CD14-positive monocyte (primary cell): ENCODE measurements at regions not wholly inside any gene's neighbourhood (a gene's known extent, or its start where the extent isn't known, plus 50 kb on each side); places are given as distances from the start of the nearest gene placed in this dataset.

ENCODE experiments used
- DNase-seq, 3 donors: peaks; one replicate each; pipeline ENCODE4 v3.0.0-alpha.2; 2011 to 2022
- H2AFZ ChIP-seq: 2 replicates; pipeline ENCODE4 v1.6.0; 2012; ENCODE audit warnings: mild to moderate bottlenecking, low read depth, low read length, inconsistent platforms; ENCODE audit not compliant: insufficient read depth, poor library complexity, severe bottlenecking
- H3K27ac ChIP-seq, 2 donors: 1 replicate in 1 of 2; 2 replicates in 1 of 2; pipeline ENCODE4 v1.5.1; 2012 to 2013; ENCODE audit warnings: low read length in 2 of 2, control low read depth in 1 of 2, inconsistent platforms in 1 of 2, low read depth in 1 of 2, mild to moderate bottlenecking in 1 of 2
- H3K27me3 ChIP-seq, 2 donors: one replicate each; pipeline versions ENCODE4 v1.6.0 to v1.6.1; 2011 to 2013; ENCODE audit warnings: low read length in 2 of 2; ENCODE audit not compliant: control insufficient read depth in 2 of 2, insufficient read depth in 2 of 2
- H3K36me3 ChIP-seq, 2 donors: replicated peaks in 1 of 2; 1 replicate in 1 of 2; 2 replicates in 1 of 2; pipeline versions ENCODE4 v1.5.1 to v1.6.1; 2012 to 2013; ENCODE audit warnings: low read length in 2 of 2, control low read depth in 1 of 2, inconsistent platforms in 1 of 2, mild to moderate bottlenecking in 1 of 2; ENCODE audit not compliant: insufficient read depth in 2 of 2, control insufficient read depth in 1 of 2
- H3K4me1 ChIP-seq, 2 donors: 1 replicate in 1 of 2; 2 replicates in 1 of 2; pipeline versions ENCODE4 v1.5.1 to v1.6.1; 2012 to 2013; ENCODE audit warnings: low read length in 2 of 2, control low read depth in 1 of 2, inconsistent platforms in 1 of 2, mild to moderate bottlenecking in 1 of 2, moderate library complexity in 1 of 2; ENCODE audit not compliant: insufficient read depth in 2 of 2, control insufficient read depth in 1 of 2
- H3K4me2 ChIP-seq: replicated peaks from 2 replicates; pipeline ENCODE3; 2012; ENCODE audit warnings: low read length, moderate library complexity, mild to moderate bottlenecking; ENCODE audit not compliant: poor library complexity, severe bottlenecking; ENCODE audit errors: extremely low read depth
- H3K4me3 ChIP-seq, 3 experiments: fragments of 200-600 bp in 1 of 3; sonication (generic) in 1 of 3; replicated peaks in 1 of 3; 1 replicate in 2 of 3; 2 replicates in 1 of 3; pipeline ENCODE4 v1.5.1; 2011 to 2013; ENCODE audit warnings: low read length in 3 of 3, mild to moderate bottlenecking in 3 of 3, control low read depth in 2 of 3, low read depth in 2 of 3, inconsistent platforms in 1 of 3, moderate library complexity in 1 of 3
- H3K79me2 ChIP-seq: 2 replicates; pipeline ENCODE4 v1.6.0; 2012; ENCODE audit warnings: mild to moderate bottlenecking, control low read depth, inconsistent platforms, low read length, moderate library complexity; ENCODE audit not compliant: insufficient read depth
- H3K9ac ChIP-seq: 2 replicates; pipeline ENCODE4 v1.6.0; 2017; ENCODE audit warnings: low read length, mild to moderate bottlenecking; ENCODE audit not compliant: insufficient read depth, poor library complexity, severe bottlenecking
- H3K9me3 ChIP-seq, 2 donors: replicated peaks in 1 of 2; 1 replicate in 1 of 2; 2 replicates in 1 of 2; pipeline versions ENCODE4 v1.5.1 to v1.6.1; 2012 to 2013; ENCODE audit warnings: low read length in 2 of 2, control low read depth in 1 of 2; ENCODE audit not compliant: control insufficient read depth in 1 of 2, insufficient read depth in 1 of 2
- H4K20me1 ChIP-seq: 2 replicates; pipeline ENCODE4 v1.6.0; 2012; ENCODE audit warnings: mild to moderate bottlenecking, low read length, control low read depth, moderate library complexity; ENCODE audit not compliant: insufficient read depth
- H3K27ac Mint-ChIP-seq, 7 donors: one replicate each; pipeline ENCODE4 v1.8.0; 2020; ENCODE audit warnings: mild to moderate bottlenecking in 7 of 7, mixed read lengths in 7 of 7, moderate library complexity in 6 of 7, inconsistent platforms in 2 of 7
- H3K27me3 Mint-ChIP-seq, 3 donors: one replicate each; pipeline ENCODE4 v1.8.0; 2021 to 2022; ENCODE audit warnings: low read depth in 3 of 3, mild to moderate bottlenecking in 3 of 3, mixed read lengths in 3 of 3, moderate library complexity in 3 of 3, inconsistent platforms in 1 of 3
- H3K36me3 Mint-ChIP-seq, 2 donors: one replicate each; pipeline ENCODE4 v1.8.0; 2020; ENCODE audit warnings: mixed read lengths in 2 of 2, inconsistent platforms in 1 of 2, mild to moderate bottlenecking in 1 of 2
- H3K4me1 Mint-ChIP-seq: one replicate; pipeline ENCODE4 v1.8.0; 2020; ENCODE audit warnings: mild to moderate bottlenecking, mixed read lengths
- H3K4me3 Mint-ChIP-seq, 2 donors: one replicate each; pipeline ENCODE4 v1.8.0; 2020; ENCODE audit warnings: mild to moderate bottlenecking in 2 of 2, mixed read lengths in 2 of 2, moderate library complexity in 1 of 2
- H3K9me3 Mint-ChIP-seq, 7 donors: one replicate each; pipeline ENCODE4 v1.8.0; 2020 to 2022; ENCODE audit warnings: mixed read lengths in 7 of 7, mild to moderate bottlenecking in 6 of 7, moderate library complexity in 6 of 7, inconsistent platforms in 2 of 7
- WGBS: methylation state at CpG from one replicate; pipeline ENCODE4 v1.1.5; 2013; ENCODE audit warnings: missing lambda C conversion rate; ENCODE audit not compliant: insufficient coverage; 5-methylcytosine and 5-hydroxymethylcytosine counted together
- intact Hi-C, 2 donors: fragments of 100-400 bp; cut with micrococcal nuclease; formaldehyde crosslinking; loops; one replicate each; pipeline versions ENCODE4 v1.15.0 to v1.15.1; 2023
- TF ChIP-seq, protein P1 (sequence below): fragments of 200-600 bp; IDR thresholded peaks from one replicate; pipeline ENCODE4 v1.8.0; 2022; ENCODE audit warnings: antibody characterized with exemption, mild to moderate bottlenecking

DNA sequence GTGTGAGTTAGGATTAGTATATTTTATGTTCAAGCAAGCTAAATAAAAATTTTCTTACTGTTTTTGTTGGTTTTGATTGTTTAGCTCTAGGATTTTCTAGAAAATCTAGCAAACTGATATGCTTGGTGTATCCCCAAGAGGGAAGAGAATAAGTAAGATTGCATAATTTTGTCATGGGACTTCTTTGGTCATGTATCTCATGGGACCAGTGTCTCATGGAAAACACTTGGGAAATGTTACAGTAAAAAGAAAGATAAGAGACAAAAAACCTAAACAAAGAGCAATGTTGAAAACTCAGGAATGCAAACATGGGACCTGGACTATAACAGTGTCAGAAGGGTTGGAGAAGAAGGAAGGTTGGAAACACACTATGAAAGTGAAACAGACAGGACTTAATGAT is 119.4 kb downstream of the TLR4 start:
- Histone ChIP-seq H2AFZ (no peak overlapping the region), H3K9ac (no peak overlapping the region), H4K20me1 (no peaks in the 10 kb centered on the region), H3K36me3 (no peaks in the 10 kb centered on the region), H3K4me3 (no peak overlapping the region), H3K9me3 (no peaks in the 10 kb centered on the region), H3K27ac (no peak overlapping the region), H3K27me3 (no peaks in the 10 kb centered on the region), H3K4me2 (no peak overlapping the region), H3K4me1 (peaks cover 33 to 40% of the 10 kb centered on the region in 2 donors), H3K79me2 (no peaks in the 10 kb centered on the region)
- DNase-seq = no peak
- Mint-ChIP-seq H3K27me3 (peaks cover 0 to 5% (median 2%) of the 10 kb centered on the region in 3 donors), H3K36me3 (no peaks in the 10 kb centered on the region), H3K4me3 (no peak overlapping the region), H3K4me1 (peaks cover 44% of the 10 kb centered on the region), H3K9me3 (peaks cover 0 to 5% (median 0%) of the 10 kb centered on the region in 7 donors), H3K27ac (no peak overlapping the region)
- TF ChIP-seq, protein P1, sequence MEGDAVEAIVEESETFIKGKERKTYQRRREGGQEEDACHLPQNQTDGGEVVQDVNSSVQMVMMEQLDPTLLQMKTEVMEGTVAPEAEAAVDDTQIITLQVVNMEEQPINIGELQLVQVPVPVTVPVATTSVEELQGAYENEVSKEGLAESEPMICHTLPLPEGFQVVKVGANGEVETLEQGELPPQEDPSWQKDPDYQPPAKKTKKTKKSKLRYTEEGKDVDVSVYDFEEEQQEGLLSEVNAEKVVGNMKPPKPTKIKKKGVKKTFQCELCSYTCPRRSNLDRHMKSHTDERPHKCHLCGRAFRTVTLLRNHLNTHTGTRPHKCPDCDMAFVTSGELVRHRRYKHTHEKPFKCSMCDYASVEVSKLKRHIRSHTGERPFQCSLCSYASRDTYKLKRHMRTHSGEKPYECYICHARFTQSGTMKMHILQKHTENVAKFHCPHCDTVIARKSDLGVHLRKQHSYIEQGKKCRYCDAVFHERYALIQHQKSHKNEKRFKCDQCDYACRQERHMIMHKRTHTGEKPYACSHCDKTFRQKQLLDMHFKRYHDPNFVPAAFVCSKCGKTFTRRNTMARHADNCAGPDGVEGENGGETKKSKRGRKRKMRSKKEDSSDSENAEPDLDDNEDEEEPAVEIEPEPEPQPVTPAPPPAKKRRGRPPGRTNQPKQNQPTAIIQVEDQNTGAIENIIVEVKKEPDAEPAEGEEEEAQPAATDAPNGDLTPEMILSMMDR = no peak
- intact Hi-C loops = loop anchor here in 1 of 2 donors (10.0 kb wide), 1 partner anchor 99 kb away; no protein-coding TSS in a partner anchor

DNA sequence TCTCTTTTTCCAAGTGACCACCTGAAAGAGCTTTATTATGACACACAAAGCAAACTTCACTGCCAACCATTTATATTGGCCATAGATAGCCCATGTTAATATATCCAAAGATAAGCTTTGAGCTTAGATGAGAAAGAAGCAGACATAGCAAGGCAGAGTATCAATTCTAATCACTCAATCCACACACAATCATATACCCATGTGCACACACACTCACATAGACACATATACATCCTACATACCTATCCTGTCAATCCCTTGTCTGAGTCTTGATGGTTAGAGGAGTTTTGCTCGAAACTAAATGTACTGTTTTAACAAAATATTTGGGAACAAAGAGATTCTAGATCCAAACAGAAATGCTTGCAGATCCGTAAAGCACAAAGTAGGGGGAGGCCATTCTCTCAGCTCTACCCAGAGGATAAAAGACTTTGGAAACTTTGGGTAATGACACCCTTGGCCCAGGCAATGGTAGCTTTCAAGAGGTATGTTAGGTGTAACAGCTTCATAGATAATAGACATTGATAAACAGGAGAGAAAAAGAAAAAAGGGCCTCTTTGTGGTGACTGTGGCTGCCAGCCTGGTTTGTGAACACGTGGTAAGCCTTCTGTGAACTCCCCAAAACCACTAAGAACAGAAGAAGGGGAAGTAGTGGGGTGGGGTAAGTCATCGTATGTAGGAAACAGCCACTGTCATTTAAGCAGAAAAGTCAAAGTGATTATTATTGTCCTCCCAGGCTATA is 121.6 kb downstream of the TLR4 start:
- Histone ChIP-seq H3K4me2 (peak overlapping the region; percentile 57), H3K27ac (peak overlapping the region in 1 of 2 donors; percentile 78), H3K79me2 (no peaks in the 10 kb centered on the region), H3K4me1 (peaks cover 33 to 49% of the 10 kb centered on the region in 2 donors), H3K27me3 (no peaks in the 10 kb centered on the region), H3K36me3 (no peaks in the 10 kb centered on the region), H3K9me3 (no peaks in the 10 kb centered on the region), H2AFZ (peak overlapping the region; percentile 26), H4K20me1 (no peaks in the 10 kb centered on the region), H3K4me3 (peak overlapping the region in 1 of 3 experiments; percentile 53), H3K9ac (no peak overlapping the region)
- TF ChIP-seq, protein P1 = no peak
- H3K27me3 Mint-ChIP-seq = peaks cover 0 to 10% (median 2%) of the 10 kb centered on the region in 3 donors
- peak overlapping the region; percentile 79 to 91 (median 88) for H3K27ac Mint-ChIP-seq
- no CpG with 5 or more reads among the region's 4 CpGs for WGBS
- peak overlapping the region in 1 of 2 donors; percentile 68 for H3K4me3 Mint-ChIP-seq
- intact Hi-C loops = loop anchor here in 1 of 2 donors (10.0 kb wide), 1 partner anchor 101 kb away; no protein-coding TSS in a partner anchor
- no peaks in the 10 kb centered on the region for H3K36me3 Mint-ChIP-seq
- peaks cover 0 to 2% (median 0%) of the 10 kb centered on the region in 7 donors for H3K9me3 Mint-ChIP-seq
- peaks cover 52% of the 10 kb centered on the region for H3K4me1 Mint-ChIP-seq
- peak; percentile 68 to 86 (median 73) for DNase-seq
